SU-DHL-6 (cell line): ENCODE measurements at regions not wholly inside any gene's neighbourhood (a gene's known extent, or its start where the extent isn't known, plus 50 kb on each side); places are given as distances from the start of the nearest gene placed in this dataset.

ENCODE experiments used
- H2AFZ ChIP-seq: fragments of 200-600 bp; sonication (generic); 2 replicates; pipeline ENCODE4 v1.6.1; 2014; ENCODE audit warnings: low read depth, mild to moderate bottlenecking, moderate library complexity, mixed read lengths, antibody characterized with exemption, low read length; ENCODE audit not compliant: severe bottlenecking
- H3F3A ChIP-seq: fragments of 200-600 bp; shearing (Covaris generic); 2 replicates; pipeline ENCODE4 v1.6.0; 2016; ENCODE audit warnings: antibody characterized with exemption, mild to moderate bottlenecking; ENCODE audit not compliant: insufficient read depth
- H3K27ac ChIP-seq: fragments of 200-600 bp; sonication (generic); 2 replicates; pipeline ENCODE4 v1.5.1; 2016; ENCODE audit warnings: low read depth, mild to moderate bottlenecking, low read length, moderate library complexity, mixed read lengths
- H3K27me3 ChIP-seq: fragments of 200-600 bp; sonication (generic), shearing (Covaris generic); 2 replicates; pipeline ENCODE4 v1.6.0; 2014; ENCODE audit warnings: mild to moderate bottlenecking, low read length
- H3K36me3 ChIP-seq: fragments of 200-600 bp; sonication (generic); 2 replicates; pipeline ENCODE4 v1.6.1; 2014; ENCODE audit warnings: mild to moderate bottlenecking, low read length, mixed read lengths
- H3K4me2 ChIP-seq: fragments of 300-600, 200-600 bp; shearing (Covaris generic), sonication (generic); 2 replicates; pipeline ENCODE4 v1.6.0; 2014; ENCODE audit warnings: low read length, low read depth, mild to moderate bottlenecking; ENCODE audit not compliant: poor library complexity, severe bottlenecking
- H3K4me3 ChIP-seq: fragments of 200-600 bp; sonication (generic); 2 replicates; pipeline ENCODE4 v1.5.1; 2014; ENCODE audit warnings: antibody characterized with exemption, low read length, mild to moderate bottlenecking, mixed read lengths; ENCODE audit not compliant: insufficient read depth, poor library complexity, severe bottlenecking
- H3K79me2 ChIP-seq: fragments of 200-600 bp; sonication (generic); 2 replicates; pipeline ENCODE4 v1.6.1; 2014; ENCODE audit warnings: mild to moderate bottlenecking, low read length, moderate library complexity; ENCODE audit not compliant: insufficient read depth
- H3K9ac ChIP-seq: fragments of 200-600 bp; sonication (generic); 2 replicates; pipeline ENCODE4 v1.7.0; 2014; ENCODE audit warnings: mild to moderate bottlenecking, low read length
- H3K9me2 ChIP-seq: fragments of 200-600 bp; sonication (generic); replicated peaks from 2 replicates; pipeline ENCODE4 v1.6.1; 2014; ENCODE audit warnings: low read length; ENCODE audit not compliant: insufficient read depth
- H3K9me3 ChIP-seq: fragments of 200-600 bp; sonication (generic); 2 replicates; pipeline ENCODE4 v1.6.1; 2014; ENCODE audit warnings: low read length, mixed read lengths; ENCODE audit not compliant: insufficient read depth
- H4K20me1 ChIP-seq: fragments of 200-600 bp; sonication (generic); 2 replicates; pipeline ENCODE4 v1.6.1; 2014; ENCODE audit warnings: low read depth, mild to moderate bottlenecking, antibody characterized with exemption, low read length, moderate library complexity, mixed read lengths
- CTCF ChIP-seq: fragments of 200-600 bp; sonication (generic); IDR thresholded peaks from one replicate; pipeline ENCODE4 v1.5.1; 2017; ENCODE audit warnings: antibody characterized with exemption, mild to moderate bottlenecking, low read length, moderate library complexity; ENCODE audit not compliant: insufficient read depth, poor library complexity, severe bottlenecking
- EZH2phosphoT487 ChIP-seq: fragments of 200-600 bp; sonication (generic), shearing (Covaris generic); conservative IDR thresholded peaks from 2 replicates; pipeline ENCODE4 v1.6.1; 2018; ENCODE audit warnings: mild to moderate bottlenecking, antibody characterized with exemption, low read length, moderate library complexity, mixed read lengths

- no peaks in the 10 kb centered on the region for H3K79me2 ChIP-seq
- H3K27ac ChIP-seq: no peak overlapping the region
- H3K36me3 ChIP-seq: no peaks in the 10 kb centered on the region; the same call in 1 of the 2 replicates
- no peak overlapping the region for H3K4me2 ChIP-seq
- no peaks in the 10 kb centered on the region for H3K9me2 ChIP-seq
- TF ChIP-seq EZH2phosphoT487 (no peak), CTCF (no peak)
- no peak overlapping the region for H3K9ac ChIP-seq
- H3K4me3 ChIP-seq: no peak overlapping the region
- no peaks in the 10 kb centered on the region for H3F3A ChIP-seq
- no peaks in the 10 kb centered on the region for H4K20me1 ChIP-seq
- no peaks in the 10 kb centered on the region for H3K9me3 ChIP-seq
- no peak overlapping the region for H2AFZ ChIP-seq
- H3K27me3 ChIP-seq: no peaks in the 10 kb centered on the region
These were observed 1088.9 kb downstream of the NAALADL2 start for GRCh38 chr3:175948041-175948440.

- peak; percentile 37 for TF ChIP-seq CTCF
- no peak for TF ChIP-seq EZH2phosphoT487
- Histone ChIP-seq H3F3A (no peaks in the 10 kb centered on the region), H3K27ac (no peak overlapping the region), H3K79me2 (no peaks in the 10 kb centered on the region), H3K9me2 (no peaks in the 10 kb centered on the region), H2AFZ (peak overlapping the region; percentile 49), H3K36me3 (no peaks in the 10 kb centered on the region), H3K4me3 (no peak overlapping the region), H3K9me3 (no peaks in the 10 kb centered on the region), H4K20me1 (no peaks in the 10 kb centered on the region), H3K27me3 (no peaks in the 10 kb centered on the region), H3K9ac (no peak overlapping the region), H3K4me2 (no peak overlapping the region)
These were observed 1082.2 kb downstream of the NAALADL2 start for GRCh38 chr3:175941352-175941751.

- H3K9me2 ChIP-seq: no peaks in the 10 kb centered on the region
- no peaks in the 10 kb centered on the region for H3K9me3 ChIP-seq
- H3K9ac ChIP-seq: no peak overlapping the region
- H2AFZ ChIP-seq: peak overlapping the region; percentile 49
- no peaks in the 10 kb centered on the region for H4K20me1 ChIP-seq
- H3K27me3 ChIP-seq: no peaks in the 10 kb centered on the region
- no peak for TF ChIP-seq EZH2phosphoT487
- TF ChIP-seq CTCF: no peak
- H3K4me2 ChIP-seq: no peak overlapping the region
- H3K79me2 ChIP-seq: no peaks in the 10 kb centered on the region
- H3K36me3 ChIP-seq: no peaks in the 10 kb centered on the region
- no peak overlapping the region for H3K27ac ChIP-seq
- H3F3A ChIP-seq: no peaks in the 10 kb centered on the region
- H3K4me3 ChIP-seq: no peak overlapping the region
These were observed 1081.7 kb downstream of the NAALADL2 start for GRCh38 chr3:175940881-175941280.
